GM21367 (cell line): ENCODE measurements at regions not wholly inside any gene's neighbourhood (a gene's known extent, or its start where the extent isn't known, plus 50 kb on each side); places are given as distances from the start of the nearest gene placed in this dataset.
A peak's percentile ranks its signal among the peaks of the same experiment; 100 is the strongest.

Source experiments
- ATAC-seq: cut with Tn5 transposase; IDR thresholded peaks from one replicate; pipeline ENCODE4 v1.9.1; 2021; ENCODE audit not compliant: unreplicated experiment

DNA sequence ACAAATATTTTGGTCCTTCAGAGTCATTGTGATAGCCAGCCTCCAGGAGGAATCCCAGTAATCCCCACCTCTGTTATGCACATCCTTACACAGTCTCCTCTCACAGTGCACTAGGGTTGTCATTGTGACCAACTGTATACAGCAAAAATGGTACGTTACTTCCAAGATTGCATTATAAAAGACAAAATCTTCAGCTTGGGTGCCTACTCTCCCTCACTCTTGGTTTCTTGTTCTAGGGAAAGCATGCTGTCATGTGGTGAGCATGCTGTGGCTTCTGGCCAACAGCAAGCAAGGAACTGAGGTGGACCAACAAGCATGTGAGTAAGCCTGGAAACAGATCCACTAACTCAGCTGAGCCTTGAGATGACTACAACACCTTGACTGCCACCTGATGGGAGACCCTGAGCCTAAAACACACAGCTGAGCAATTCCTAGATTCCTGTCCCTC is 130.1 kb upstream of the DST start:
- no peak for ATAC-seq

DNA sequence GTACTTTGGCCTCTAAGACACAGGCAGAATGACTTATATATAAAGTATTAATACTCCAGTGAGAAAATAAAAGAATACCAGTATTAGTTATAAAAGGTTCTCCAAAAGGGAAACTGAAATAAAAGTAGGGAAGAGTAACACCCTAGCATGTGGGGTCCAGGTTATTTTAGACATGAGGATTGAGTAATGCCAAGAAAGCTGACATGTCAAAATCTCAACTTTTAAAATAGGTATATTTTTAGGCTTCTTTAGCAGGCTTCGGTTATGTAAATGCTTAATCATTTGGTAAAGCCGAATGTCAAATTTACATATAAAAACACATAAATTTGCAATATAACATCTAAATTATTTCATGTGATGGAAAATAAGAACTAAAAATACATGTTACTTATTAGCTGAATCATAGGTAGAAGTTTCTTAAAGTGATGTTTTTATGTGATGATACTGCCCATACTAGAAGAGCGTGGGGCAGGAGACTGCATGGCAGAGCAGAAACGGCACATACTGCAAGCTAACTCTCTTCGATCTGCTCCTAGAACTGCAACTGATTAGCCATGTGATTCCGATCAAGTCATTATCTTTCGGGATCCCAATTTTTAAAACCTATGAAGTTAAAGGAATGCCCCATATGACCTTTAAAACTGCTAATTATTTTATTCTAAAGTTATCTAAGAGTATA is 129.4 kb upstream of the DST start:
- ATAC-seq = no peak

DNA sequence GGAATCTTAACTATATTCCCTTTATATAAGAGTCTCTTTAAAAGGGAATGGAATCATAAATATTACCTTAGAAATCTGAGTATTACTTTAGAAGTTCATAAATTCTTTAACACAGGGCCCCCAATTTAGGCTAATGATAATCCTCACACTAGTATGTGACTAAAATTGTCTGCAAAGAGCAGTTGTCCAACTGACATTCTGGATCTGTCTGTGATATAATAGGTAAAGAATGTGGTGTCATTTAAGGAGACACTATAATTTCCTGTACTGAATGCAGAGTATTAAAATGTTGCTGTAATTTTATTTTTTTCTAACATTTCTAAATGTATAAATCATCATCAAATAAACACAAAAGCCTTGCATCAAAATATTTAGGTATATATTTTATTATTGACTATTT is 128.5 kb upstream of the DST start:
- no peak for ATAC-seq

DNA sequence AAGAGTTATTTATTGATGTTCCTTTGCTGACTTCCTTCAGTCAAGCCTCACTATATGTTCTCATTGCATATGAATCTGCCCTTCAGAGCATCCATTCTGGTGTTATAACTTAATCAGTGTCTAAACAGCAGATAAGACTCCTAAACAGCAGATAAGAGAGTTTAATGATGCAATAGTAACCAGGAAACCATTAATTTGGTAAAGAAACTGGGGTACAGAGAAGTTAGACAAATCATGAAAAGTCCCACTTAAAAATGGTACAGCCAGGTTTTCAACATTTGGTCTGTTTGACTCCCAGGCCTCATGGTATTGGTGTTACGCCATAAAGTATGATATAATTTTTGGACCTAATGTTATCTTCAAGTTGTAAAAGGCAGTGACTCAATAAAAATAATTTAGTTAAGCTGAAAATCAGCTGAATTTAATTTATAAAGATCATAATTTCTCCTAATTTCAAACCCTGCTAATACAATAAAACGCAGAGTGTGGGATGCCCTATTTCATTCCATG is 127.4 kb upstream of the DST start:
- no peak for ATAC-seq

DNA sequence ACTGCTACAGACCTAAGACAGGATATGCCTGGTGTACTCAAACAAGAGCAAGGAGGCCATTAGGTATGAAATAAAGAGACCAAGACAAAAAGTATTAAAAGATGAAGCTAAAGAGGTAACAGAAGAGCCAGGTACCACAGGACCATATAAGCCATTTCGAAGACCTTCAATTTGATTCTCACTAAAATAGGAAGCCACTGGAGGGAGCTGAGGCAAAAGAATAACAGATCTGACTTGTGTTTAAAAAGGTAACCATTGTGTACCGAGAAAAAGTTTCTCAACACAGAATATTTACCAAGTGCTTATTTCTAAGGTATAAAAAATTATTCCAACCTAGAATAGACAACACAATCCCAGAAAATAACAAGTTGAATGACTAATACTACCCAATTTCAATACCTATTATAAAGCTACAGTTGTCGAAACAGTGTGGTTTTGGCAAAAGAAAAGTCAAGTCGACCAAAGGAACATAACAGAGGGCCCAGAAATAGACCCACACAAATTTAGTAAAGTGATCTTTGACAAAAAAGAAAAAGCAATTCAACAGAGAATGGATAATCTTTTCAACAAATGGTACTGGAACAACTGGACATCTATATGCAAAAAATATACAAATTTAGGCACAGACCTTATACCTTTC is 125.3 kb upstream of the DST start:
- ATAC-seq = no peak

DNA sequence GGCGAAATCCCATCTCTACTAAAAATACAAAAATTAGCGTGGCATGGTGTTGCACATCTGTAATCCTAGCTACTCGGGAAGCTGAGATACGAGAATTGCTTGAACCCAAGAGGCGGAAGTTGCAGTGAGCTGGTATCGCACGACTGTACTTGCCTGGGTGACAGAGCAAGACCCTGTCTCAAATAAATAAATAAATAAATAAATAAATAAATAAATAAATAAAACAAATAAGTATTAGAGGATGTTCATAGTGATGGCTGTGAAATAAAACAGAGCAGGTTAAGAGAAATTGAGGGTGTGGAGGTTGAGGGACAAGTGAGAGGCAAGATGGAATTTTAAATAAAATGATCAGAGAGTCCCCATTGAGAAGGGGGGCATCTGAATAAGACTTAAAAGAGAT is 124.7 kb upstream of the DST start:
- no peak for ATAC-seq

DNA sequence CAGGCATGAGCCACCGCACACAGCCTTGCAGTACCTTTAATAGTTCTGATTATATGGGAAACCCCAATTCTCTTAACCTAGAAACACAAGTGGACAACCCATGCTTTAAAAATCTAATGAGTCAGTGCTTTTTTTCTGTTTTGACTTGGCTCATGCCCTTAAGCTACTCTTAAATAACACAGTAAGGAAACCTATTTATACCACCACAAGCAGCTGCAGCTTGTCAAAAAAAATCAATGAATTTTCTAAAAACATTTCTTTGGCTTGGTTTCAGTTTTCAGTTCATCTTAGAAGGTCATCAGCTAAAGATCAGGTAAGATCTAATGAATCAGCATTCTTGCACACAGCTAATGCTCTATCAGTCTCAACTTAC is 124.1 kb upstream of the DST start:
- ATAC-seq = peak; percentile 82

DNA sequence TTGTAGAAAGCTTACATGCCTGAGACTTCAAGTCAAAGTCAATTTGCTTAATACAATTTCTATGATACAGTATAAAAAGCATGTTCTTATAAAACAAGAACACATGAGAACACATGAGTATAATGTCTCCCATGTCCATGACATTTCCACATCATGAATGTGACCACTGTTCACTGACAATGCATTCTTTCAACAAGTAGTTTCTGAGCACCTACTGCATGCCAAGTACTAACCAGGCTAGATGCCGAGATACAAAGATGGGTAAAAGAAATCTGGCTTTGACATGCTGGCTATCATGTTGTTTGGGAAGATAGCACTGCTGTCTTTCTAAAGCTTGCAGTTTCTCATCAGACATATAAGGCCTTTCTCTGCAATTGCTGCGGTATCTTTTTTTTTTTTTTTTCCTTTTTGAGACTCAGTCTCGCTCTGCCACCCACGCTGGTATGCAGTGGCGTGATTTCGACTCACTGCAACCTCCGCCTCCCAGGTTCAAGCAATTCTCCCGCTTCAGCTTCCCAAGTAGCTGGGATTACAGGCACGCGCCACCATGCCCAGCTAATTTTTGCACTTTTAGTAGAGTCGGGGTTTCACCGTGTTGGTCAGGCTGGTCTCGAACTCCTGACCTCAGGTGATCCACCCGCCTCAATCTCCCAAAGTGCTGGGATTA is 123.6 kb upstream of the DST start:
- ATAC-seq = no peak

DNA sequence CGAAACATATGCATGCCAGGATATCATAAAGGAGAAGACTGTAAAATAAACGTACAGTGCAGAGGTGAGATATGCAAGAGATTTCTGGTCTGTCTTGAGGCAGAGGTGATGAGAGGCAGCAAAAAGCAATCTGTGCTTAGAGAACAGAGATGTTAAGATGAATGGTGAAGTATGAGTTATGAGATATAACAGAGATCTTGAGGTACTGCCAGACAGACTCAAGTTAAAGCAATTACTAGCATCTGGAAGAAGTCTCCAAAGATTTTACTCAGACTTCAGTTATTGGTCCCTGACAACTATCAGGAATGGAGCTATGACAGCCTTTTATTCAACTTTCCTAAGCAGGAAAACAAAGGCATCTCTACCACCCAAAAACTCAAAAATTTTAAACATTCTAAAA is 122.8 kb upstream of the DST start:
- ATAC-seq = no peak

DNA sequence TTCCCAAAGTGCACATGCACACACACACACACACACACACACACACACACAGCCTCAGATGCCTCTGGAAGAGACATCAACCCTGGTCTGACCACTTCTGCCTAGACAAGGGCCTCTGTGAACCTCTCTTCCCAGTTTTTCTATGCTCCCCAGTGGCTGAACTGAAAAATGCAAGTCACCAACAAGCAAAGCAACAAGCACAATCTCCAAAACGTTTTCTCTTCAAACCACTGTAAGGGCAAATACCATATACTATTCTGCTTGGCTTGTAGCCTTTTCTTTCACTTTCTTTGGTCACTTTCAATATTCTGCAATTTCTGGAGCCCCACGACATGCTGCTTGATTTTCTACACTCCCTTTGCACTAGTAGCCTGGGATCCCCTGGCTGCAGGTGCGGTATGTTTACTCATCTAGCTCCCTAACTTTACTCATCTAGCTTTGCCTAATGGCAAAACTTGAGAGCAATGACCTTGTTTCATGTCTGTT is 121.4 kb upstream of the DST start:
- peak; percentile 31 for ATAC-seq

DNA sequence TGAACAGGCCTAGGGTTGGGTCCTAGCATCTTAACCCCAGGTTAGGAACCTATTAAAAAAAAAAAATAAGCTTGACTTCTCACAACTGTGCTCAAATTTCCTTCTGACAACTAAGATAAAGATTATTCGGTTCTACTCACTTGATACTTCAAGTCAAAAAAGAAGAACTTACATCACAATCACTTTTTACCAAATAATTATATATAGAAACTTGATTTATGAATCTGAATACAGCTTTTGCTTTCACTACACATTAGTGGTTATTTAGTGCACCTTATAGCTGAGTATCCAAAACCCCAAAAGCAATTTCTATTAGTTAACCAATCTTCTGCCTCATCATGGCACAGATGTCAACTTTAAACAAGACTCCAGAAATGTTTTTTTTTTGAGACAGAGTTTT is 119.0 kb upstream of the DST start:
- ATAC-seq = no peak

DNA sequence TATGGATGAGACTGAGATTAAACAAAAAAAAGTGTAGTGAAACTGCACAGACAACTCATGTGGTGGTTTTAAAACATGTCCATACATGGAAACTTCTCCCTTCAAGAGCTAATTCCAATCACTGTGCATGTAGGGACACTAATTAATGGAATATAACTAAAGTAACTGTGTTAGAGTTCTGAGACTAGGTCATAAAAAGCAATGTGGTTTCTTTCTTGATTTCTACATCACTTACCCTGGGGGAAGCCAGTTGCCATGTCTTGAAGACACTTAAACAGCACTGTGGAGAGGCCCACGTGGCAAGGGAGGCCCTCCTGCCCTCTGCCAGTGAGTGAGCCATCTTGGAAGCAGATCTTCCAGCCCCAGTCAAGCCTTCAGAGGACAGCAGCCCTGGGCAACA is 118.2 kb upstream of the DST start:
- no peak for ATAC-seq

DNA sequence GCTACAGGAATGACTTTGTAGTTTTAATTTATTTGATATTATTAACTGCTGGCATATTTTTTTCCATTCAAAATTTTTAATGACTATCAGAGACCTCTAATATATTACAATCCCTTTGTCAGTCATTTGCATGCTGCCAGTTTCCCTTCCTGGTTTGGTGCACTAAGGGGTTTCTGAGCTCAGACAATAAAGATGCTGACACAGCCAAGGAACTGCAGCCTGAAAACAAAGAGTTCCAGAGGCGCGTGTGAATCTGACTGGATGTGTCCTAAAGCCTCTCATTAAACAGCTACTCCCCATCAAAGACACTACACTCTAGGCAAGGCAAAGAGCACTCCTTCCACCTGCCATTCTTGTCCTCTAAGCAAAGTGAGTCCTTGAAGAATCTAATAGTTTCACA is 116.8 kb upstream of the DST start:
- no peak for ATAC-seq

DNA sequence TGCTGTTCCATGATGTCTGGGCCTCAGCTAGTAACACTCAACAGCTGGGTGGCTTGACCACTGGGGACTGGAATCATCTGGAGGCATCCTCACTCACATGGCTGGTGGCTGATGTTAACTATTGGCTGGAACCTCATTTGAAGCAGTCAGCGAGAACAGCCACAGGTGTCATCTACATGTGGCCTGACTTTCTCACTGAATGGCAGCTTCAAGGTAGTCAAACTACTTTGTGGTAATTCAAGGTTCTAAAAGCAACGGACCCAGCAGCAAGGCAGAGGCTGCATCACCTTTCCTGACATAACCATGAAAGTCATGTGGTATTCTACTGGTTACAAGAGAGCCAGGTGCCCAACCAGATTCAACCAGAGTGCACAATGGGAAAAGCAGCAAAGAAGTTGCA is 115.9 kb upstream of the DST start:
- ATAC-seq = no peak

DNA sequence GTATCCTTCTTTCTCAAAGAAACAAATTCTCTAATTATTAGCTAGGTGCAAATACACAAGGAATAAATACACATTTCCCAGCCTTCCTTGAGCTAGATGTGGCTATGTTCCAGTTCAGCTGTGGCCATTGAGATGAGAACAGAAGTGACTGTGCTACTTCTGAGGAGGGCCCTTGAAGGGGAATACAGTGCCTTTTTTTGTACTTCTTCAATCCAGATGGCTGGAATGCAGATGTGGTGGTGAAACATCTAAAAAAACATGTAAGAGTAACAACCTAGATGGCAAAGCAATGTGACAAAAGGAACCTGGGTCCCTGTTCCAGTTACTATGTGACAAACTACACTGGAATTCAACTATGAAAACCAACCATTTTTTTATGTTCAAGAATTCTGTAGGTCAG is 115.4 kb upstream of the DST start:
- no peak for ATAC-seq

DNA sequence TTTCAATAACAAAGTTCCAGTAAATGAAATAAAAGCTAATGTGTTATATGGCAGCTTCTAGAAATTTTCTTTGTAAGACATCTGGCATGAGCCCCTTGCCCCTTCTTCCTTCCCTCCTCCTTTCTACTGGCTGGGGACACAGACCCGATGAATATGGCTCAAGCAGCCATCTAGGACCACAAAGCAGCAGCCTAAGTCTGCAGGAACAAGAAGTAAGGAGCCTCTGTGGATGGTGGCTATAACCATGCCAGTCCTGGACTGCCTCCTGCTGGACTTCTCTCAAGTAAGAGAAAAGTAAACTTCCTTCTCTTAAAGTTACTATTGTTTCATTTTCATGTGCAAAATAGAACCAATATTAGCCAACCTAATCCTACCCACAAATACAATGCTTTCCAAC is 114.9 kb upstream of the DST start:
- no peak for ATAC-seq

DNA sequence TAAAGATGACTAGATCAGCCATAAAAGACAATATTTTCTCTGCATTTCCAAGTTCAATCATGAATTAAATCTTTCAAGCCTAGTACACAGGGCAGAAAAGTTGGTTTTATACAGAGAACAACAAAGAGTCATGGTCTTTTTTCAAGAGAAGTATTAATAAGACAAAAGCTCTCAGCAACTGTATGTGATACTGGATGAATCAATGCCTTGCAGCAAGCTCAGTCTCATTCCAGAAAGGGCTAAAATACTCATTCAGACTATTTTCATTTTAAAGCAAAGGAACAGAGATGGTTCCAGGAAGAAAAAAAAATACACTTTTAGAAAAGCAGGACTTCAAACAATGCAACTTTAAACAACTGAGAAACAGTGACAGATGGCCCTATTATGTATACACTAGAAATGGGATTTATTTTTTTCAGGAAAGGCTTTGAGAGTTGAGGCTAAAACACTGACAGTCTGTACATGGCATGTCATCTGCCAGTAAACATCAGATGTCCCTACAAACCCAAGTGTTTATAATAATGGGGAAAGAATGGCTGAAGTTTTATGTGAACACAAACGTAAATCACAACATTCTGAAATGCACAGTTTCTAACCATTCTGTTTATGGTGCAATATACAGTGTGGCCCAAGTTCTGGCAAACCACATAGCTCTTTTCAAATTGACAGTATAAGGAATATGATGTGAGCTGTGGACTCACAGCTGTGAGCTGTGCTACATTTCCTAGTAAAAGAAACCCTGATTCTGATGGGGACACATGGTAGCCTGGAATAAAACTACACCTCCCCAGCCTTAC is 114.3 kb upstream of the DST start:
- ATAC-seq = no peak

DNA sequence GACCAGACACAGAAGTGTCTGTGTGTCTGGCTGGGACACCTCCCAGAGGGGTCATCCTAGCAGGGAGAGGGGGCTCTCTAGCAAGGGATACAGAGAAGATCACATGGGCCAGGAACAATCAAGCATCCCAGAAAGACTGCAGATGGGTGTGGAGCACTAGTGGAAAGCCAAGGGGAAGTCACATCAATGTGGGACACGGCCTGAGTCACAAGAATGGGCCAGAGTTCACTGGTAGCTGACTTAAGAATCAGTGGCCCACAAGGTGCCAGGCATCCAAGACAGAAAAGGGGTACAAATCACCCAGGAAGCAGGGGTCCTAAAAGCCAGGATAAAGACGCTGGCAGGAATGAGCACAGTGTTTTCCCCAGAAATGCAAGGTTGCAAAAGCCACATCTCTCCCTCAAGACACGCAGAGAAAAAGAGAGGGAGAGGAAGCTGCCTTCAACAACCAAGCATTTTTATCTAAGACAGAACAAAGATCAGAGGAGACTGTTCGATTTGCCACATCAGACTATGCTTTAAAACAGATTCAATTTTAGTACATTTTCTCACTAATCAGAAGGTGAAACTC is 113.6 kb upstream of the DST start:
- no peak for ATAC-seq

DNA sequence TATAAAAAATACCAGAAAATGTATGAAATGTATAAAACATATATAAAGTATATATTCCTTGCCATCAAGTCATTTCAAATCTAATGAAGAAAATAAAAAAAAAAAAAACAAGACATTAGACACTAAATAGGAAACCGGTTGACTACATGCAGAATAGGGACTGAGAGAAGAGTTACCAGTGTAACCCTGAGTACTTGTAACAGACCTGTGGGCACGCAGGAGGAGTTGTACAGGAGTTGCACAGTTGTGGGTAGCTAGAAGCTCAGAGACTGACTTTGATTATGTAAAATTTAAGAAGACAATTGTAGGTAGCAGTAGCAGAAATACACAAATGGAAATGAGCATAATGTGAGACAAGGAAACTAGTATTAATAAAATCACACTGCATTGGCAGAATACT is 112.4 kb upstream of the DST start:
- ATAC-seq = no peak

DNA sequence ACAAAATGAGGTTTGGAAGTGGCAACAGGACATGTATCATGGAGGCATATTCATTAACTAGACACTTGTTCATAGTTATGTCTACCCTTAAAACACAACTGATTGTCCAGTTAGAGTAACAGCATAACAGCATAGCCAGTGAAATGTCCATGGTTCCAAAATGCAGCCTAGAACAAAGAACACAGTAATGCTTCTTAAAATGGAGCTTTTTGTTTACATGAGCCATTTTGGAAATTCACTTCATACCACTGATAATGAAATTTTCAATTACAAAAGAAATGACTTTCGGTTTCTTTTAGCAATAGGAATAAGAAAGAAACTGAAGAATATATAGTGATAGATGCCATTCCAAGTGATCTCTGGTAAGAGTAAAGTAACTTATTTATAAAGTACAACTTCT is 111.1 kb upstream of the DST start:
- ATAC-seq = no peak

DNA sequence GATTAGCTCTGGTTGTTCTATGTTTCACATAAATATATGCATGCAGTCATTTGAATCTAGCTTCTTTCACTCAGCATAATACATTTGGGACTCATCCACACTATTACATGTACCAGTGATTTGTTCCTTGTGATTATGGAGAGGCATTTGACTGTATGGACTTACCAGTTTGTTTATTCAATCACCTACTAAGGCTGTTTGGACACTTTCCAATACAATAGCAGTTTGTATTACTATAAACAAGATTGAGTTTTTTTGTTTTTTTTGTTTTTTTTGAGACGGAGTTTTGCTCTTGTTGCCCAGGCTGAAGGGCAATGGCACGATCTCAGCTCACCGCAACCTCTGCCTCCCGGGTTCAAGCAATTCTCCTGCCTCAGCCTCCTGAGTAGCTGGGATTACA is 109.8 kb upstream of the DST start:
- no peak for ATAC-seq
